ENCODE measurements at regions not wholly inside any gene's neighbourhood (a gene's known extent, or its start where the extent isn't known, plus 50 kb on each side); places are given as distances from the start of the nearest gene placed in this dataset.

DNA sequence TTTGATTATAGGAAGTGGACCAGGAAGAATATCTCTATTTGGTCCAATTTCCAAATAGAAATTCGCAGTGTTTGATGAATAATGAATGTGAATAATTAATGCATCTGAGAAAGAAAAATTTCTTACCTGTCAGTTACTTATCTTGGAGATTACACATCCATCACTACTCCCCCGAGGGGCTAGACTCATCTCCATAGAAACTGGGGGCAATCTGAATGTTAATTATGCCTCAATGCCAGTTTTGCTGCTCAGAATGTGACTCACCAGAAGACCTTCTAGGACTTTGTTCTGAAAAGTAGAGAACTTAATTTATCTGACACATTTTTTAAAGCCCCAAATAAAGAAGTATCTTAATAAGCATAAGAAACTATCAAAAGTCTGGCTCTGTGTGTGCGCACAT lies 233.4 kb upstream of the NR4A3 start:
- Histone ChIP-seq H2AK5ac (ENCODE audit: low read depth, low read length) (no peak overlapping the region), H3K23me2 (ENCODE audit: low read depth, low read length) (no peaks in the 10 kb centered on the region), H3K36me3 (ENCODE audit: control insufficient read depth in 2 of 4, insufficient read depth in 4 of 4, low read length in 3 of 4) (no peaks in the 10 kb centered on the region), H2BK12ac (ENCODE audit: low read depth, low read length) (no peak overlapping the region), H3K4ac (replicated peaks; ENCODE audit: insufficient read length, low read depth, low read length) (no peak overlapping the region), H2BK5ac (ENCODE audit: low read depth, low read length) (no peak overlapping the region), H2BK15ac (ENCODE audit: low read length) (no peak overlapping the region), H3K9ac (replicated peaks in 1 of 4; ENCODE audit: extremely low read depth in 1 of 4, low read depth in 3 of 4, low read length in 3 of 4) (no peak overlapping the region), H4K8ac (ENCODE audit: extremely low read depth, insufficient read depth, low read length) (no peak overlapping the region), H3K9me3 (ENCODE audit: insufficient read depth in 2 of 2, low read depth in 1 of 2, low read length in 1 of 2) (peaks cover 7 to 12% of the 10 kb centered on the region in 2 experiments; a peak in 2 of 4 replicates), H3K79me1 (ENCODE audit: low read depth, low read length) (no peaks in the 10 kb centered on the region), H3K79me2 (ENCODE audit: control insufficient read depth in 1 of 2, insufficient read depth in 2 of 2, low read length in 2 of 2) (no peaks in the 10 kb centered on the region), H3K4me3 (ENCODE audit: extremely low read depth in 1 of 4, insufficient read depth in 2 of 4, low read depth in 3 of 4, low read length in 4 of 4) (no peak overlapping the region), H3K14ac (ENCODE audit: insufficient read length) (no peak overlapping the region), H4K91ac (replicated peaks; ENCODE audit: insufficient read length, low read length) (no peak overlapping the region), H3K18ac (ENCODE audit: extremely low read depth, low read length) (no peak overlapping the region), H4K20me1 (replicated peaks in 1 of 2; ENCODE audit: control insufficient read depth in 1 of 2, insufficient read depth in 2 of 2, low read length in 2 of 2) (no peaks in the 10 kb centered on the region), H2AFZ (ENCODE audit: low read length) (no peak overlapping the region), H3K23ac (ENCODE audit: insufficient read length) (no peak overlapping the region), H3K27ac (ENCODE audit: low read depth, low read length) (no peak overlapping the region), H3K56ac (replicated peaks; ENCODE audit: insufficient read length, low read depth, low read length) (no peak overlapping the region), H4K5ac (ENCODE audit: insufficient read length, low read depth, low read length) (no peak overlapping the region), H3K4me1 (replicated peaks in 1 of 4; ENCODE audit: control insufficient read depth in 3 of 4, insufficient read depth in 4 of 4, low read length in 3 of 4) (no peaks in the 10 kb centered on the region), H3K27me3 (replicated peaks in 1 of 4; ENCODE audit: control insufficient read depth in 3 of 4, extremely low read depth in 1 of 4, insufficient read depth in 3 of 4, low read length in 3 of 4) (no peaks in the 10 kb centered on the region), H2BK20ac (ENCODE audit: low read length) (no peak overlapping the region), H3K4me2 (ENCODE audit: insufficient read depth in 1 of 2, low read depth in 2 of 2, low read length in 2 of 2) (no peak overlapping the region), H2BK120ac (replicated peaks; ENCODE audit: low read depth, low read length) (no peak overlapping the region)
- WGBS, 2 experiments (ENCODE audit: extremely low coverage in 1 of 2, insufficient coverage in 1 of 2, insufficient read length in 1 of 2, insufficient replicate concordance in 2 of 2, low coverage in 1 of 2, low lambda C conversion rate in 2 of 2, missing lambda C conversion rate in 1 of 2) = 95% methylated on average over 3 of the region's 3 CpGs; no CpG with 5 or more reads in 1 of the 2 experiments
- POLR2A ChIA-PET (ENCODE audit: partially characterized antibody) = no interaction called here
- FAIRE-seq (no peak), DNase-seq (ENCODE audit: low read depth in 1 of 2, low spot score in 2 of 2) (no peak)
- CTCF ChIA-PET (ENCODE audit: partially characterized antibody) = interaction anchor here (0.9 kb wide), 1 partner anchor 84 kb away, joined by 3 read pairs; no protein-coding TSS in a partner anchor
- TF ChIP-seq BCL11A (IDR thresholded peaks at IDR 0.05; ENCODE audit: low read depth in 2 of 2, low read length in 2 of 2) (no peak), POLR2A (IDR thresholded peaks at IDR 0.05; ENCODE audit: control extremely low read depth in 1 of 2, low read depth in 2 of 2, low read length in 2 of 2) (no peak), RFX5 (IDR thresholded peaks at IDR 0.05; ENCODE audit: borderline replicate concordance, low read depth, low read length) (no peak), CBX5 (IDR thresholded peaks at IDR 0.05; ENCODE audit: low read depth, low read length) (no peak), SRF (IDR thresholded peaks at IDR 0.05; ENCODE audit: low read depth, low read length) (no peak)
- TF ChIP-seq, protein P1, sequence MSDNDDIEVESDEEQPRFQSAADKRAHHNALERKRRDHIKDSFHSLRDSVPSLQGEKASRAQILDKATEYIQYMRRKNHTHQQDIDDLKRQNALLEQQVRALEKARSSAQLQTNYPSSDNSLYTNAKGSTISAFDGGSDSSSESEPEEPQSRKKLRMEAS (IDR thresholded peaks at IDR 0.05) = no peak
